ENCODE measurements at regions not wholly inside any gene's neighbourhood (a gene's known extent, or its start where the extent isn't known, plus 50 kb on each side); places are given as distances from the start of the nearest gene placed in this dataset.

DNA sequence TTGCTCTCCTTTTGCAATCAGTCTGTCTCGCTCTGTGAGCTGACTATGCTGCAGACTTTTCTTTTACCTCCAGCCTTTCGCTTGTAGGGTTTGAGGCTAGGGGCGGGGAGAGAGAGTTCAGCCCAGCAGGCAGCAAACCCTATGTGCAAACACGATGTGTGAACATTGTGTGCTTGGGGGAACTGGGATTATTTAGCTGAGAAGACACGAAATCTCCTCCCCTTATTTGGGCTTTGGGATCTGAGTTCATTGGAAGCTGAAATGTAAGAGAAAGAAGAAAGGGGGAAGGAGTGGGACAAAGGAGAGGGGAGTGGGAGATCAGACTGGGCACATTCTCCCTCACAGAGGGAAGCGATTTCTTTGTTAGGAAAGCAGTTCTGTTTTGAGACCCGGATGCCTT, 189.6 kb upstream of the TNP1 start:
- DNase-seq, result no peak

DNA sequence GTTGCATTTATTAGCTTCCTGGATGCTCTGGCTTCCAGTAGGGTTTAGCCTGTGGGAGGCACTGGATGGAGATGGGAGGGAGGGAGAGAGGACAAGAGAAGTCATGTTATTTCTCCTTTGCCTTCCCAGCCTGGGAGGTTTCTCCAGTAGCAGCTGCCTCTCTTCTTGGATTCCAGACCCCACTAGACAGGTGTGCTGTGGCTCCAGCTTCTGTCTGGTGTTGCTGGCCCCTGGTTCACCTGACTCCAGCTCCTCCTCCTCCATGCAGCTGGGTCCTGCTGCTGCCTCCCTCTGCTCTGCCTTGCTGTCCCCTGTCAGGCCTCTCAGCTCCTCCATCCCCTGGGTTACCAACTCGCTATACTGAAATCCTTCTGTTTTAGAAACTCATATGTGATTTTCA, 188.9 kb upstream of the TNP1 start:
- DNase-seq, result no peak

DNA sequence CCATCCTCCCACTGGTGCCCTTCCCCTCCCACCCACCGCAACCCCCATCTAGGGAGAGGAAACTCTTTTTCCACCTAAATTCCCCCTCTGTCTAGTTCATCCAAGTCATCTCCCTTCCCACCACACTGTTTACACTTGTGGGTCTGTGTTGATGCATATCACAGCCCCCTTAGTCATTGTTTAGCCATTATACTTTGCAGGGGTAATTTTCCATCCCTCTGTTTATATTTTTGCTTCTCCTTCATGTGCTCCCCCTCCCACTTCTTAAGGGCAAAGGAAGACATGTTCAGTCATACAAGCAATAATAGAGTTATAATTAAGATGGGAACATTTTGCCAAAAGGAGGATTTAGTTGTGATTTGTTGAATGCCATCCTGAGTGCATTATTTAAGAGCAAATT, 187.8 kb upstream of the TNP1 start:
- no peak for DNase-seq

- DNase-seq, result no peak
These were observed 187.3 kb upstream of the TNP1 start for GRCh38 chr2:217047209-217047608.

DNA sequence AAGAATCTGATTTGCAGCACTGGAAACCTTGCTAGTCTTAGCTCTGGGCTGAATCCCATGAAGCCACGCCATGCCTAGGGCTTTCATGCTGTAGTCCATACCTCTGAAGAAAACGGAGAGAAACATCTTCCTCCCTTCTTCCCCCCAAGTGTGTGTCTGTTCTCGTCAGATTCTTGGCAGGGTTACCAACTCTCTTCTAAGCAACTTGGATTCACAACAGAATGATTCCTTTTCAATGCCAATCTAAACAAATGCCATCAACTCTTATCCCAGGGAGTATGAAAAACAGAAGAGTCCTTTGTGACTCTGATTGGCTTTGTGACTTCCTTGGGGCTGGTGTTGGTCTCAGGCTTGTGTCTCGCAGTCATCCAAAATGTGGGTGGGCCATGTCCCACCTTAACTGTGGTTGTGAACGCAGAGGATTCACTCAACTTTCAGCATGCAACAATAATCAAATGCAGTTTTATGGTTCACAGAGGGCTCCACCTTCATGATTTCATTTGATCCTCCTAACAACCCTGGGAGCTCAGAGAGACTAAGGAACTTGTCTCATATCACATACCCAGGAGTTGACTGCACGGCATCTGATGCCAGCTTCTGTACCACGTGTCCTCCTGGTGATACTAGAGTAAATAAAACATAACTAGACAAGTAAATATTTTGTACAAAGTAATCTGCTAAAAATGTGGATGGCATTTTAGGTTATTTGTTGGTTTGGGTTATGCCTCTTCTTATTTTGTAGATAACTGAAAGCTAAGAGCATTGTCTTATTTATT, 186.0 kb upstream of the TNP1 start:
- no peak for DNase-seq

- DNase-seq, result no peak
These were observed 180.2 kb upstream of the TNP1 start for GRCh38 chr2:217040099-217040498.

- DNase-seq, result no peak
These were observed 178.1 kb upstream of the TNP1 start for GRCh38 chr2:217038001-217038400.

DNA sequence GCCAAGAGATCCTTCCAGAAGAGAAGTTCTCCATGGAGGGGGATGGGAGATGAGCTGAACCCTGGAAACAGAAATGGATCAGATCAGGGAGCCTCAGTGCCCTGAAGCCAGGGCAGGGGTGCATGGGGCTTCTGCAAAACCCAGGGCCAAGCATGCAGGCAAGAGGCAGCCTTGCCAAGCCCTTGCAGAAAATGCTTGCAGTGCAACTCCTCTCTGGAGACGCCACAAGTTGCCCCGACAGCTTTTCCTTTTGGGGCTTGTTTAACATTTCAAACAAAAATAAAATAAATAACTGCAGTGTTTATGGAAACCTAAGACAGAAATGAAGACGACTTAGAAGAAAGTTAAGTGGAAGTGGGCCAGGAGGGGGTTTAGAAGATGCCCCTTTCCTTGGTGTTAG, 177.5 kb upstream of the TNP1 start:
- no peak for DNase-seq

DNA sequence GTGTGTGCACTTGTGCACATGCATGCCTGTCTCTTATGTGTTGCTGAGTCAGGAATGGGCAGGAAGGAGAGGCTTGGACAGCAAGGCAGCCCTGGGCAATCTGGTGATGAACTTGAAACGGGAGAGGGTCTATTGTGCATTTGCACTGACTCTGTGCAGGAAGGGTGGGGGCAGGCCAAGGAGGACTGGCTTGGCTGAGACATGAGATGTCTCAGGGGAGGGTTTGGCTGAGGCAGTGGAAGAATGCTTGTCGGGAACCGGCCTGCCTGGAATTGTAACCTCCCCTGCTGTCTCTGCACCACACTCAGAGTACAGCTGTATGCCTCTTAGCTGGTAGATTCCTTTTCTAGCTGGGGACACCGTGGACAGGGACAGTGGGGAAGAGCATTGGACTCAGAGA, 176.1 kb upstream of the TNP1 start:
- no peak for DNase-seq

GRCh38 chr2:217033186-217033585, 173.3 kb upstream of the TNP1 start:
- DNase-seq, result no peak

GRCh38 chr2:217031445-217031844, 171.6 kb upstream of the TNP1 start:
- DNase-seq, result no peak

DNA sequence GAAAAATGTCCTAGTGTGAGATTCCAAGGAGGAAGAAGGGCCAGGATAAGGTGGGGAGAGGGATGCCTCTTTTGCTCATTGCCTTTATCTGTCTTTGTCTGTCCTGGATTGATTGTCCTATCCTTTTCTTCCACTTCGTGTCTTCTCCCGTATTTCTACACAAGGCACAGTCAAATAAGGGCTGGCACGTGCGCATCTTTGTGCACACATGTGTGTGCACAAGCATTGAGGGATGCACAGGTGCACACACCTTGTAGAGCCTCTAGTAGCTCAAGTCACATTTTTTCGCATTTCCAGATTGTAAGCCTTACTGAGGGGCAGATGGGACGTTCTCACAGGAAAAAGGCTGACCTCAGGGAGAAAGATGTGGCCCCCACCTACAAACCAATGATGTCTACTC, 170.2 kb upstream of the TNP1 start:
- DNase-seq, result no peak

DNA sequence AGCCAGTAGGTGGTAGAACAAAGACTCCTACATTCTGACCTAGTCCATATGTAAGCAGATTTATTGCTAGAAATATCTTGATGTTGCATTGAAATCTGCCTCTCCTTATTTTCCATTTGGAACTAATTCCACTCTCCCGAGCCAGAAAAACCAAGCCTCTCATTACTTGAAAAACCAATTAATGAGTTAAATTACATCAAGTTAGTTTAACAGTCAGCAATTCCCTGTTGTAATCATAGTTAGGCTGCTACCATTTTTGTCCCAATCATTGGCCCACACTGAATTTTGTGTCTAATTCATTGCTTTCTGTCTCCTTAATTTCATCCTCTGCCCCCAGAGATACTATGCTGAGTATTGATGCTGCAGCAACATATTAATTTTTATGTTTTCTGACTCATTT, 168.3 kb upstream of the TNP1 start:
- no peak for DNase-seq

- no peak for DNase-seq
These were observed 167.6 kb upstream of the TNP1 start for GRCh38 chr2:217027414-217027813.

DNA sequence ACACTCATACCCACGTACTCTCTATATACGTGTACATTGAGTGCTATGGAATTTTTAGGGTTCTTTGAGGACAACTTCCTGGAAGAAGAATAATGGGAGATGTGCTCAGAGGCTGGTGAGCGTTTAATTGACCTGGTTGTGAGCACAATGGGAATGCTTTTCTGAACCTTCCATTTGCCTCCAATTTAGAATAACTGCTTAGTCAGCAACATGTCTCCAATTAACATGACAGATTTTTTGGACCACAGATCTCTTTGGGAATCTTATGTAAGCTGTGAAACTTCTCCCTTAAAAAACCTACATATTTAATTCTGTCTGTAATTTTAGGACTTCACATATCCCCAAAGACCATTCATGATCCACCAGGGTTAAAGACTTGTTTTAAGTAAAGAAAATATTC, 166.7 kb upstream of the TNP1 start:
- no peak for DNase-seq

DNA sequence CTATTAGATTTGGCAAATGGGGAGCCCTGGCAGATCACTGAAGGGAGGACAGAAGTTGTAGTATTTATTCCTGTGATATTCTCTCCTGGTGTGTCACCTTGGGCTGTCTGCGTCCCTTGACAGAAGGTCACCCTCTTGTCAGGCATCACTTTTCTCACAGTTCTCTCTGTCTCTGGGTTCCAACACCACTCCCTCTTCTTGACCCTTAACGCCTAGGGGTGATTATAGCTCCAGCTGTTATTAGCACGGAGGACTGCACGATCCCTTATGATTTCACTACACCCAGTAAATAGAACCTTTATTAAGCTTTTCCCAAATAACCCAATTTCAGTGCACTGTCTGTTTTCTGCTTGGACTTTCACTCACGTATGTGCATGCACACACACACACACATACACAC, 166.3 kb upstream of the TNP1 start:
- no peak for DNase-seq

DNA sequence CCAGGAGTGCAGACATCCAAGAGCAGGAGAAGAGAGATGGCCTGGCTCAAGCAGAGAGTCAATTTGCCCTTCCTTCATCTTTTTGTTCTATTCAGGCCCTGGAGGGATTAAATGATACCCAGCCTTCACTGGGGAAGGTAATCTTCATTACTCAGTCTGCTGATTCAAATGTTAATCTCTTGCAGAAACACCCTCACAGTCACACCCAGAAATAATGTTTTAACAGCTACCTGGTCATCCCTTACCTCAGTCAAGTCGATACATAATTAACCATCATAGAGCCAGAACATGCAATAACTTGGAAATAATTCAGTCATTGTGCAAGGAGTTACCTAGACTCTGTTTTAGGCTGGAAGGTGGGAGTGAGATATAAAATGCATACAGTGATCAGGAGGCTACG, 163.7 kb upstream of the TNP1 start:
- no peak for DNase-seq

GRCh38 chr2:217017456-217018252, 157.8 kb upstream of the TNP1 start:
- DNase-seq, result no peak

DNA sequence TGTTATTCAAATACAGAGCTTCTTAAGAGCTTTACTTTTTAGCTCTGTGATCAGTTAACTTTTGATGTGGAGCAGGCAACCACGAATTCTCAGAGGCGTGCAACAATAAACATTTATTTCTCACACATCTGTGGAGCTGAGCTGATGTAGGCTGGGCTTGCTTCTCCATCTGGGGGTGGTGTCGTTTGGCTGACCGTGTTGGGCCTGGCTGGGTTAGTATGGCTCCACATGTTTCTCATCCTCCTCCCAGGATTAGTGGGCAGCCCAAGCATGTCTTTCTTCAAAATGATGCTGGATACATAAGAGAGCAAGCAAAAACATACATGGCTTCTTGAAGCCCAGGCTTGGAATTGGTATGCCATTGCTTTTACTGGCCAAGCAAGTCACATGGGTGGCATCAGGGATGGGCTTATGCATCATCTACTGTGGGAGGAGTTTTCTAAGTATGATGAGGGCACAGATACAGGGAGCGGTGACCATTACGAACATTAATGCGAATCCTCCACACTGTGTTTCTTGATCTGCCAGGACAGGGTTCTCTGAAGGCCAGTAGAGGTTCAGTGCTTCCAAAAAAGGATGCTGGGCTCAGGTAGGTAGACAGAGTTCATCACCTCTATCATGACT, 157.0 kb upstream of the TNP1 start:
- DNase-seq, result no peak

- DNase-seq, result no peak
These were observed 154.7 kb upstream of the TNP1 start for GRCh38 chr2:217014328-217015105.

- no peak for DNase-seq
These were observed 154.1 kb upstream of the TNP1 start for GRCh38 chr2:217013926-217014325.

DNA sequence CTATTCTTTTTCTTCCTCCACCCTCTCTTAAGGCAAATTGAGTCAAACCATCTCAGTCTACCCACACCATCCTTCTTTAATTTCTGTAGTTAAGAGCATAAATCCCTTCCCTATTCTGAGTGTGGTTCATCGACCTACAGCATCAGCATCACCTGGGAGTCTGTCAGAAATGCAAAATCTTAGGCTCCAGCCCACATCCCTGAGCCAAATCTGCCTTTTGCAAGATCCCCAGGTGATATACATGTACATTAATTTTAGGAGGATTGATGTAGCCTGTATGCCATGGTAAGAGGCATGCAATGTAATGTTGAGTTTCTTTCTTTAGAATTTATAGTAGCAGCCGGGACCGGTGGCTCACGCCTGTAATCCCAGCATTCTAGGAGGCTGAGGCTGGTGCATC, 151.7 kb upstream of the TNP1 start:
- DNase-seq, result no peak

GRCh38 chr2:217010173-217010572, 150.3 kb upstream of the TNP1 start:
- DNase-seq, result no peak
